GM12874 (cell line): ENCODE measurements at regions not wholly inside any gene's neighbourhood (a gene's known extent, or its start where the extent isn't known, plus 50 kb on each side); places are given as distances from the start of the nearest gene placed in this dataset.

Experiments used
- TF ChIP-seq, protein P1 (sequence below): IDR thresholded peaks from 2 replicates; pipeline ENCODE4 v1.5.1; 2011; ENCODE audit warnings: low read depth, mild to moderate bottlenecking, control low read depth, low read length, moderate library complexity; ENCODE audit not compliant: insufficient read depth

DNA sequence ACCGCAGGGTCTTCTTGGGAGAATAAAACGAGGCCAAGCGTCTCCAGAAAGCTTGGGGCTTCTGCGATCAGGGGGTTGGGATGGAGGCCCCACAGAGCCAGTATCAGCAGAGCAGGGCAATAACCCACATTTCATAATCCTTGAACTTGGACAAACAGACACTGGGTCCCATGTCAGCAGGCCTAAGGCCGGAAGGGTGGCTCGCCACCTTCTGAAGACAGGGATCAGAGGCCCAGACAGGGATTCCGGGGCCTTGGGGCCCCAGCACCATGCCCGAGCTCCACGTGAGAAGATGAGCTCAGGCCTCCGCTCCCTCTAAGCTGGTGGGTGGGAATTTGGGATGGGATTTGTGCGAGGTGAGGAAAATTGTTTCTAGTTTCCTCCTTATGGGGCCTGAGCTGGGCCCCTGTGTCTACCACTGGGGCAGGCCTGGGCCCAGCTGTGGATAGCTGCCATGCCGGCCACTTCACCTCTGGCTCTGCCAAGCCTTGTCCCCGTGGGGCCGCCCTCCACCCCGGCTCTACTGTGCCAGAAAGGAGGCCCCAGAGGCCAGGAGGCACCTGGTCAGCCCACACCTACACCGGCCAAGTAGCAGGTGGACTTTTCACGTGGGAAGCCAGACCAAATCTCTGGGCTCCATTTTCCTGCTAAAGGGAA, 67.2 kb upstream of the DLK1 start:
- TF ChIP-seq, protein P1, sequence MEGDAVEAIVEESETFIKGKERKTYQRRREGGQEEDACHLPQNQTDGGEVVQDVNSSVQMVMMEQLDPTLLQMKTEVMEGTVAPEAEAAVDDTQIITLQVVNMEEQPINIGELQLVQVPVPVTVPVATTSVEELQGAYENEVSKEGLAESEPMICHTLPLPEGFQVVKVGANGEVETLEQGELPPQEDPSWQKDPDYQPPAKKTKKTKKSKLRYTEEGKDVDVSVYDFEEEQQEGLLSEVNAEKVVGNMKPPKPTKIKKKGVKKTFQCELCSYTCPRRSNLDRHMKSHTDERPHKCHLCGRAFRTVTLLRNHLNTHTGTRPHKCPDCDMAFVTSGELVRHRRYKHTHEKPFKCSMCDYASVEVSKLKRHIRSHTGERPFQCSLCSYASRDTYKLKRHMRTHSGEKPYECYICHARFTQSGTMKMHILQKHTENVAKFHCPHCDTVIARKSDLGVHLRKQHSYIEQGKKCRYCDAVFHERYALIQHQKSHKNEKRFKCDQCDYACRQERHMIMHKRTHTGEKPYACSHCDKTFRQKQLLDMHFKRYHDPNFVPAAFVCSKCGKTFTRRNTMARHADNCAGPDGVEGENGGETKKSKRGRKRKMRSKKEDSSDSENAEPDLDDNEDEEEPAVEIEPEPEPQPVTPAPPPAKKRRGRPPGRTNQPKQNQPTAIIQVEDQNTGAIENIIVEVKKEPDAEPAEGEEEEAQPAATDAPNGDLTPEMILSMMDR, result no peak

DNA sequence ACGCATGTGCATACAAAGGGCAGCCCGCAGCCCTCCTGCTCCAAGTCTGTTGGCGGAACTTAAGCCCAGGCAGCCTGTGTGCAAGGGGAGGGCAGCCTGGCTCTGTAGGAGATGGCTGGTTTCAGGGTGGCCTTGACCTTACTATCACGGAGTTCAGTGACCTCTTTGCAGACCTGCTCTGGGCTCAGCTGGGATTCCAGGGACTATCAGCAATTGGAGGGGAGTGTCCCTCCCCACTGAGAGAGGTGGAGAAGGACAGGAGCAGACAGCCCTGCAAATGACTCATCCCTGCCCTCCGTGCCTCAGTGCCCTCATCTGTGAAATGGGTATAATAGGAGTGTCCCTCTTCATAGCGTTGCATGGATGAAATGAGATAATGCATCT, 66.2 kb upstream of the DLK1 start:
- TF ChIP-seq, protein P1, result no peak

DNA sequence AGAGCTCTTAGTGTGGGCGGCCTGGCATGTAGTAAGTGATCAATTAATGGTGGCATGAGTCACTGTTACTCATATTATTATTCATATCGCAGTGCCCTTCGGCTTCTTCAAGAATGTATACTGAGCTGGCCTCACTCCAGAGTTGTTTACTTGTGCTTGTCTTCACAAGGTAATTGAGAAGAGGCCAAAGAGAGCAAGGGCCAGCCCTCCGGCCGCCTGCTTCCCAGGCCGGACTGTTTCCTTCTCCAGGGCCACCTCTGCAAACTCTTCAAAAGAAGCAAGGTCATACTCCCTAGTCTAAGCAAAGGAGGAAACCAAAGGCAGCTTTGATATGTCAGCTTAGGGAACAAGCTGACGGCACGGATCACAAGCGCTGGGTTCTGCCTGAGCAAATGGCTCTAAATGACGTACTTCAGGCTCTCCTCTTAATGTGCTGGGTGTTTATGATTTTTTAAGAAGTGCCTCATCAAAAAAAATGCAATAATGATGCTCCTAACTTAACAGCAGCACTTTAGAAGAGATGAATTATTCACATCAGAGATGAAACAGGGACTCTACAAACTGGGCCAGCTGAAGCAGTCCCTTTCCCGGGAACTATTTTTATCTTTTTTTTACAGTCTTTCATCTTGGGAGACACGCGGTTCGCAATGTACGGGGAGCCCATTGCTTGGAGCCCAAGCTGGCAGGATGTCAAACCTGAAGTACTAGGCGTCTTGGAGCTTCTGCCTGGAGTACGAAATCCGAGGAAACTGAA, 65.6 kb upstream of the DLK1 start:
- TF ChIP-seq, protein P1, result no peak

- TF ChIP-seq, protein P1, result peak; percentile 76
Observed at GRCh38 chr14:100662879-100663760, 63.6 kb upstream of the DLK1 start.

GRCh38 chr14:100663761-100664052, 63.0 kb upstream of the DLK1 start:
- TF ChIP-seq, protein P1, result no peak

GRCh38 chr14:100664231-100664630, 62.5 kb upstream of the DLK1 start:
- TF ChIP-seq, protein P1, result no peak

- TF ChIP-seq, protein P1, result no peak
Observed at GRCh38 chr14:100664841-100665510, 61.7 kb upstream of the DLK1 start.
